ENCODE measurements at regions not wholly inside any gene's neighbourhood (a gene's known extent, or its start where the extent isn't known, plus 50 kb on each side); places are given as distances from the start of the nearest gene placed in this dataset.

DNA sequence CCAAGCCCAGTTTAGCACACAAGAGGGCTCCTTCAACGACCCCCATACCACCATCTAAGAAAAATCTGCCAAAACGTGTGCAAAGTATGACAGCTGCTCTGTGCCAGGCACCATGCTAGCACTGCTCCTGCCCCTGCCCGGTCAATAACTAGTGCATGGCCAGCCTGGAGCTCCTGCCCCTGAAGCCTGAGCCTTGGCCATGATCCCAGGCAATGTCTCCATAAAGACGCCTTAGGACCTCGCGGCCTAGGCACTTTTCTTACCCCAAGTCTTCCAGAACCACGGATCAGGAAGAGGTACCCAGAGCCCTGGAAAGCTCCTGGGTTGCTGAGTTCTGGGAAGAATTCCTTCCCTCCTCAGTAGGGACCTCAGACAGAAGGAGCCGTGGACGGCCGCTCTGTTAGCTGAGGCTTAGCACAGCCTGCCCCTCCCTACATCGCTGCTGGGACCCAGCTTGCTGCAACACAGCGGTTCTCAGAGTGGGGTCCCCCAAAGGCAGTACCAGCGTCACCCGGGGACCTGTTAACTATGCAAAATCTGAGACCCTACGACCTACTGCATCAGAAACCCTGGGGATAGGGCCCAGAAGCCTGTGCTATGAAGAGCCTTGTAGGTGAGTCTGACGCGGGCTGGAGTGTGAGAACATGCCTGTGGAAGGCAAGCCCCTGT is 117.8 kb upstream of the TWIST2 start:
- Histone ChIP-seq H3K4me1 (ENCODE audit: control insufficient read depth in 4 of 4, insufficient read depth in 4 of 4, low read length in 3 of 4) (no peaks in the 10 kb centered on the region), H3K27ac (ENCODE audit: low read depth in 1 of 2, low read length in 2 of 2) (no peak overlapping the region), H3K4me3 (ENCODE audit: low read depth in 1 of 3, low read length in 3 of 3) (no peak overlapping the region), H3K9ac (ENCODE audit: low read depth in 1 of 2, low read length in 2 of 2) (no peak overlapping the region), H3K27me3 (ENCODE audit: control insufficient read depth in 4 of 4, insufficient read depth in 4 of 4, low read length in 3 of 4) (no peaks in the 10 kb centered on the region), H3K36me3 (ENCODE audit: control insufficient read depth in 4 of 4, insufficient read depth in 3 of 4, low read depth in 1 of 4, low read length in 3 of 4) (no peaks in the 10 kb centered on the region), H3K9me3 (ENCODE audit: control insufficient read depth in 4 of 4, low read length in 3 of 4) (peaks cover 0 to 3% (median 2%) of the 10 kb centered on the region in 4 donors)
- DNase-seq (ENCODE audit: low spot score) = no peak
- 86% methylated on average over 17 of the region's 17 CpGs for WGBS
- TF ChIP-seq, protein P1, sequence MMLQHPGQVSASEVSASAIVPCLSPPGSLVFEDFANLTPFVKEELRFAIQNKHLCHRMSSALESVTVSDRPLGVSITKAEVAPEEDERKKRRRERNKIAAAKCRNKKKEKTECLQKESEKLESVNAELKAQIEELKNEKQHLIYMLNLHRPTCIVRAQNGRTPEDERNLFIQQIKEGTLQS (IDR thresholded peaks at IDR 0.05) = no peak

- no peaks in the 10 kb centered on the region for H3K4me1 ChIP-seq (ENCODE audit: control insufficient read depth in 4 of 4, insufficient read depth in 4 of 4, low read length in 3 of 4)
- no peak overlapping the region for H3K4me3 ChIP-seq (ENCODE audit: low read depth in 1 of 3, low read length in 3 of 3)
- H3K27ac ChIP-seq (ENCODE audit: low read depth in 1 of 2, low read length in 2 of 2) = no peak overlapping the region
- H3K9me3 ChIP-seq (ENCODE audit: control insufficient read depth in 4 of 4, low read length in 3 of 4) = peaks cover 0 to 2% (median under 1%) of the 10 kb centered on the region in 4 donors
- TF ChIP-seq EGR1 (IDR thresholded peaks at IDR 0.05; ENCODE audit: low read depth in 2 of 2) (no peak), TAF1 (conservative IDR thresholded peaks at IDR 0.05) (no peak), FOXA1 (IDR thresholded peaks at IDR 0.05) (no peak), GABPA (IDR thresholded peaks at IDR 0.05 in 1 of 2, conservative IDR thresholded peaks at IDR 0.05 in 1 of 2) (no peak), HNF4A (conservative IDR thresholded peaks at IDR 0.05) (no peak), RXRA (IDR thresholded peaks at IDR 0.05) (no peak)
- TF ChIP-seq, protein P2, sequence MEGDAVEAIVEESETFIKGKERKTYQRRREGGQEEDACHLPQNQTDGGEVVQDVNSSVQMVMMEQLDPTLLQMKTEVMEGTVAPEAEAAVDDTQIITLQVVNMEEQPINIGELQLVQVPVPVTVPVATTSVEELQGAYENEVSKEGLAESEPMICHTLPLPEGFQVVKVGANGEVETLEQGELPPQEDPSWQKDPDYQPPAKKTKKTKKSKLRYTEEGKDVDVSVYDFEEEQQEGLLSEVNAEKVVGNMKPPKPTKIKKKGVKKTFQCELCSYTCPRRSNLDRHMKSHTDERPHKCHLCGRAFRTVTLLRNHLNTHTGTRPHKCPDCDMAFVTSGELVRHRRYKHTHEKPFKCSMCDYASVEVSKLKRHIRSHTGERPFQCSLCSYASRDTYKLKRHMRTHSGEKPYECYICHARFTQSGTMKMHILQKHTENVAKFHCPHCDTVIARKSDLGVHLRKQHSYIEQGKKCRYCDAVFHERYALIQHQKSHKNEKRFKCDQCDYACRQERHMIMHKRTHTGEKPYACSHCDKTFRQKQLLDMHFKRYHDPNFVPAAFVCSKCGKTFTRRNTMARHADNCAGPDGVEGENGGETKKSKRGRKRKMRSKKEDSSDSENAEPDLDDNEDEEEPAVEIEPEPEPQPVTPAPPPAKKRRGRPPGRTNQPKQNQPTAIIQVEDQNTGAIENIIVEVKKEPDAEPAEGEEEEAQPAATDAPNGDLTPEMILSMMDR (IDR thresholded peaks at IDR 0.05; ENCODE audit: low read depth, low read length, missing input control) = no peak
- TF ChIP-seq, protein P1 (IDR thresholded peaks at IDR 0.05) = no peak
- TF ChIP-seq, protein P3, sequence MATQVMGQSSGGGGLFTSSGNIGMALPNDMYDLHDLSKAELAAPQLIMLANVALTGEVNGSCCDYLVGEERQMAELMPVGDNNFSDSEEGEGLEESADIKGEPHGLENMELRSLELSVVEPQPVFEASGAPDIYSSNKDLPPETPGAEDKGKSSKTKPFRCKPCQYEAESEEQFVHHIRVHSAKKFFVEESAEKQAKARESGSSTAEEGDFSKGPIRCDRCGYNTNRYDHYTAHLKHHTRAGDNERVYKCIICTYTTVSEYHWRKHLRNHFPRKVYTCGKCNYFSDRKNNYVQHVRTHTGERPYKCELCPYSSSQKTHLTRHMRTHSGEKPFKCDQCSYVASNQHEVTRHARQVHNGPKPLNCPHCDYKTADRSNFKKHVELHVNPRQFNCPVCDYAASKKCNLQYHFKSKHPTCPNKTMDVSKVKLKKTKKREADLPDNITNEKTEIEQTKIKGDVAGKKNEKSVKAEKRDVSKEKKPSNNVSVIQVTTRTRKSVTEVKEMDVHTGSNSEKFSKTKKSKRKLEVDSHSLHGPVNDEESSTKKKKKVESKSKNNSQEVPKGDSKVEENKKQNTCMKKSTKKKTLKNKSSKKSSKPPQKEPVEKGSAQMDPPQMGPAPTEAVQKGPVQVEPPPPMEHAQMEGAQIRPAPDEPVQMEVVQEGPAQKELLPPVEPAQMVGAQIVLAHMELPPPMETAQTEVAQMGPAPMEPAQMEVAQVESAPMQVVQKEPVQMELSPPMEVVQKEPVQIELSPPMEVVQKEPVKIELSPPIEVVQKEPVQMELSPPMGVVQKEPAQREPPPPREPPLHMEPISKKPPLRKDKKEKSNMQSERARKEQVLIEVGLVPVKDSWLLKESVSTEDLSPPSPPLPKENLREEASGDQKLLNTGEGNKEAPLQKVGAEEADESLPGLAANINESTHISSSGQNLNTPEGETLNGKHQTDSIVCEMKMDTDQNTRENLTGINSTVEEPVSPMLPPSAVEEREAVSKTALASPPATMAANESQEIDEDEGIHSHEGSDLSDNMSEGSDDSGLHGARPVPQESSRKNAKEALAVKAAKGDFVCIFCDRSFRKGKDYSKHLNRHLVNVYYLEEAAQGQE (IDR thresholded peaks at IDR 0.05) = no peak
- H3K36me3 ChIP-seq (ENCODE audit: control insufficient read depth in 4 of 4, insufficient read depth in 3 of 4, low read depth in 1 of 4, low read length in 3 of 4) = no peaks in the 10 kb centered on the region
- no peak overlapping the region for H3K9ac ChIP-seq (ENCODE audit: low read depth in 1 of 2, low read length in 2 of 2)
- 83% methylated on average over 4 of the region's 4 CpGs for WGBS
- no peak for DNase-seq (ENCODE audit: low spot score)
- no peaks in the 10 kb centered on the region for H3K27me3 ChIP-seq (ENCODE audit: control insufficient read depth in 4 of 4, insufficient read depth in 4 of 4, low read length in 3 of 4)
Observed at GRCh38 chr2:238730881-238731280, 117.0 kb upstream of the TWIST2 start.

- 66% methylated on average over 3 of the region's 3 CpGs for WGBS
- Histone ChIP-seq H3K36me3 (ENCODE audit: control insufficient read depth in 4 of 4, insufficient read depth in 3 of 4, low read depth in 1 of 4, low read length in 3 of 4) (no peaks in the 10 kb centered on the region), H3K9ac (ENCODE audit: low read depth in 1 of 2, low read length in 2 of 2) (no peak overlapping the region), H3K27me3 (ENCODE audit: control insufficient read depth in 4 of 4, insufficient read depth in 4 of 4, low read length in 3 of 4) (no peaks in the 10 kb centered on the region), H3K4me1 (ENCODE audit: control insufficient read depth in 4 of 4, insufficient read depth in 4 of 4, low read length in 3 of 4) (no peaks in the 10 kb centered on the region), H3K4me3 (ENCODE audit: low read depth in 1 of 3, low read length in 3 of 3) (no peak overlapping the region), H3K27ac (ENCODE audit: low read depth in 1 of 2, low read length in 2 of 2) (no peak overlapping the region), H3K9me3 (ENCODE audit: control insufficient read depth in 4 of 4, low read length in 3 of 4) (no peaks in the 10 kb centered on the region)
- DNase-seq (ENCODE audit: low spot score) = no peak
- TF ChIP-seq GABPA (IDR thresholded peaks at IDR 0.05 in 1 of 2, conservative IDR thresholded peaks at IDR 0.05 in 1 of 2) (no peak), YY1 (IDR thresholded peaks at IDR 0.05) (no peak), EGR1 (IDR thresholded peaks at IDR 0.05; ENCODE audit: low read depth in 2 of 2) (no peak), HNF4A (conservative IDR thresholded peaks at IDR 0.05) (no peak), FOXA1 (IDR thresholded peaks at IDR 0.05) (no peak)
- TF ChIP-seq, protein P3 (IDR thresholded peaks at IDR 0.05) = no peak
- TF ChIP-seq, protein P4, sequence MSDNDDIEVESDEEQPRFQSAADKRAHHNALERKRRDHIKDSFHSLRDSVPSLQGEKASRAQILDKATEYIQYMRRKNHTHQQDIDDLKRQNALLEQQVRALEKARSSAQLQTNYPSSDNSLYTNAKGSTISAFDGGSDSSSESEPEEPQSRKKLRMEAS (IDR thresholded peaks at IDR 0.05) = no peak
- TF ChIP-seq, protein P5, sequence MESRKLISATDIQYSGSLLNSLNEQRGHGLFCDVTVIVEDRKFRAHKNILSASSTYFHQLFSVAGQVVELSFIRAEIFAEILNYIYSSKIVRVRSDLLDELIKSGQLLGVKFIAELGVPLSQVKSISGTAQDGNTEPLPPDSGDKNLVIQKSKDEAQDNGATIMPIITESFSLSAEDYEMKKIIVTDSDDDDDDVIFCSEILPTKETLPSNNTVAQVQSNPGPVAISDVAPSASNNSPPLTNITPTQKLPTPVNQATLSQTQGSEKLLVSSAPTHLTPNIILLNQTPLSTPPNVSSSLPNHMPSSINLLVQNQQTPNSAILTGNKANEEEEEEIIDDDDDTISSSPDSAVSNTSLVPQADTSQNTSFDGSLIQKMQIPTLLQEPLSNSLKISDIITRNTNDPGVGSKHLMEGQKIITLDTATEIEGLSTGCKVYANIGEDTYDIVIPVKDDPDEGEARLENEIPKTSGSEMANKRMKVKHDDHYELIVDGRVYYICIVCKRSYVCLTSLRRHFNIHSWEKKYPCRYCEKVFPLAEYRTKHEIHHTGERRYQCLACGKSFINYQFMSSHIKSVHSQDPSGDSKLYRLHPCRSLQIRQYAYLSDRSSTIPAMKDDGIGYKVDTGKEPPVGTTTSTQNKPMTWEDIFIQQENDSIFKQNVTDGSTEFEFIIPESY (IDR thresholded peaks at IDR 0.05) = no peak
- TF ChIP-seq, protein P1 (IDR thresholded peaks at IDR 0.05) = no peak
Observed at GRCh38 chr2:238731961-238732360, 115.9 kb upstream of the TWIST2 start.
